ENCODE measurements at regions not wholly inside any gene's neighbourhood (a gene's known extent, or its start where the extent isn't known, plus 50 kb on each side); places are given as distances from the start of the nearest gene placed in this dataset.

- no peak for DNase-seq
- H3K27ac Mint-ChIP-seq, result no peak overlapping the region
- Histone ChIP-seq H2AFZ (ENCODE audit: insufficient read depth, low read depth, low read length, poor library complexity, severe bottlenecking) (no peak overlapping the region), H3K4me2 (replicated peaks; ENCODE audit: extremely low read depth, low read length, poor library complexity, severe bottlenecking) (no peak overlapping the region), H3K4me3 (replicated peaks in 1 of 3; ENCODE audit: low read depth in 2 of 3, low read length in 3 of 3) (no peak overlapping the region), H3K27ac (ENCODE audit: low read depth in 1 of 2, low read length in 2 of 2) (no peak overlapping the region), H3K36me3 (replicated peaks in 1 of 2; ENCODE audit: control insufficient read depth in 1 of 2, insufficient read depth in 2 of 2, low read length in 2 of 2) (no peaks in the 10 kb centered on the region), H3K4me1 (ENCODE audit: control insufficient read depth in 1 of 2, insufficient read depth in 2 of 2, low read length in 2 of 2) (no peaks in the 10 kb centered on the region), H4K20me1 (ENCODE audit: insufficient read depth, low read length) (no peaks in the 10 kb centered on the region), H3K79me2 (ENCODE audit: insufficient read depth, low read length) (no peaks in the 10 kb centered on the region), H3K9me3 (replicated peaks in 1 of 2; ENCODE audit: control insufficient read depth in 1 of 2, insufficient read depth in 1 of 2, low read length in 2 of 2) (no peaks in the 10 kb centered on the region), H3K27me3 (ENCODE audit: control insufficient read depth in 2 of 2, insufficient read depth in 2 of 2, low read length in 2 of 2) (no peaks in the 10 kb centered on the region), H3K9ac (ENCODE audit: insufficient read depth, low read length, poor library complexity, severe bottlenecking) (no peak overlapping the region)
- H3K4me3 Mint-ChIP-seq, result no peak overlapping the region
- no peaks in the 10 kb centered on the region for H3K36me3 Mint-ChIP-seq
- intact Hi-C loops (cut with micrococcal nuclease), result no loop called here
- TF ChIP-seq CTCF (IDR thresholded peaks at IDR 0.05), result no peak
- H3K27me3 Mint-ChIP-seq (ENCODE audit: low read depth in 3 of 3), result peaks cover 0 to 3% (median 0%) of the 10 kb centered on the region in 3 donors
- H3K9me3 Mint-ChIP-seq, result peaks cover 0 to 7% (median 3%) of the 10 kb centered on the region in 7 donors
- H3K4me1 Mint-ChIP-seq, result no peaks in the 10 kb centered on the region
- WGBS (ENCODE audit: insufficient coverage), result no CpG with 5 or more reads among the region's 6 CpGs
Observed at GRCh38 chr2:208791257-208791656, 384.7 kb downstream of the PTH2R start.

- WGBS (ENCODE audit: insufficient coverage), result no CpG with 5 or more reads among the region's 8 CpGs
- intact Hi-C loops (cut with micrococcal nuclease), result no loop called here
Observed at GRCh38 chr2:208792766-208793165, 386.2 kb downstream of the PTH2R start.

More at GRCh38 chr2:208792766-208793165, 386.2 kb downstream of the PTH2R start:
- H3K27me3 Mint-ChIP-seq (ENCODE audit: low read depth in 3 of 3), result peaks cover 0 to 2% (median 0%) of the 10 kb centered on the region in 3 donors
- H3K79me2 ChIP-seq (ENCODE audit: insufficient read depth, low read length), result no peaks in the 10 kb centered on the region
- H3K9ac ChIP-seq (ENCODE audit: insufficient read depth, low read length, poor library complexity, severe bottlenecking), result no peak overlapping the region
- DNase-seq, result no peak
- H3K9me3 Mint-ChIP-seq, result peaks cover 0 to 4% (median 2%) of the 10 kb centered on the region in 7 donors
- H3K4me1 ChIP-seq (ENCODE audit: control insufficient read depth in 1 of 2, insufficient read depth in 2 of 2, low read length in 2 of 2), result no peaks in the 10 kb centered on the region
- no peaks in the 10 kb centered on the region for H3K36me3 ChIP-seq (replicated peaks in 1 of 2; ENCODE audit: control insufficient read depth in 1 of 2, insufficient read depth in 2 of 2, low read length in 2 of 2)
- no peaks in the 10 kb centered on the region for H3K36me3 Mint-ChIP-seq
- H4K20me1 ChIP-seq (ENCODE audit: insufficient read depth, low read length), result no peaks in the 10 kb centered on the region
- no peaks in the 10 kb centered on the region for H3K27me3 ChIP-seq (ENCODE audit: control insufficient read depth in 2 of 2, insufficient read depth in 2 of 2, low read length in 2 of 2)
- H3K4me1 Mint-ChIP-seq, result no peaks in the 10 kb centered on the region
- H3K9me3 ChIP-seq (replicated peaks in 1 of 2; ENCODE audit: control insufficient read depth in 1 of 2, insufficient read depth in 1 of 2, low read length in 2 of 2), result no peaks in the 10 kb centered on the region
- no peak overlapping the region for H3K27ac ChIP-seq (ENCODE audit: low read depth in 1 of 2, low read length in 2 of 2)
- no peak overlapping the region for H2AFZ ChIP-seq (ENCODE audit: insufficient read depth, low read depth, low read length, poor library complexity, severe bottlenecking)
- H3K4me3 Mint-ChIP-seq, result no peak overlapping the region
- H3K4me2 ChIP-seq (replicated peaks; ENCODE audit: extremely low read depth, low read length, poor library complexity, severe bottlenecking), result no peak overlapping the region
- no peak for TF ChIP-seq CTCF (IDR thresholded peaks at IDR 0.05)
- H3K4me3 ChIP-seq (replicated peaks in 1 of 3; ENCODE audit: low read depth in 2 of 3, low read length in 3 of 3), result no peak overlapping the region
- no peak overlapping the region for H3K27ac Mint-ChIP-seq
